ENCODE measurements at regions not wholly inside any gene's neighbourhood (a gene's known extent, or its start where the extent isn't known, plus 50 kb on each side); places are given as distances from the start of the nearest gene placed in this dataset.

DNA sequence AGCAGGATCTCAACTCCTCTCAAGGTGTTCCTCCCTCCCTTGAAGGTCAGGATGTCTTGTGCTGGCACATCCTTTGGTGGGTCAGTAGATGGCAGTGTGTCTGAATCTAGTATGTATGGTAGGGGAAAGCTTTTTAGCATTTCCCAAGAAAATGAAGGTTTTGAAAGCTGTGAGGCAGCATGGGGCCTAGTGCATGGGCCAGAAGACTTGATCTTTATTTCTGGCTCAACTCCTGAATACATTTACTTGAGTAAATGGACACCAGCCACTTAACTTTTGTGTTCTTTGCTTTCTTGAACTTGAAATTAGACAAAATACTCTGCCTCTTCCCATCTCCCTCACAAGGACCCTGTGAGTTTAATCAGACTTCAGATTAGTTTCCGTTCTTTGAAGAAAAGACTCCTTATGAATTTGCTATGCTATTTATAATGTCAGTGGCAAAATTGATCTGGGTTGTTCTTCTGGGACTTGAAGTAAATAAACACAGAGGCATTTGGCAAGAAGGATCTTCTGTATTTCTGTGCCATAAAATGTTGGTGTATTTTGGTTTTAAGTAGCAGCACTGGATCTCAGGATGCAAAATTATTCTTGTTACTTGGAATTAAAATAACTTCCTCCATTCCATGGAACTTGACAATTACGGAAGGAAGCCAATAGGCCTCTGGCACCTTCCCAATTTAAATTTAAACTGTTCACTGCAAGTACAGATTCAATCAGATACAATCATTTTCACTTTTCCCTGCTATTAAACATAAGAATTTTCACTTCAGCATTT, 288.8 kb downstream of the CASP12 start:
- H3K4me3 ChIP-seq, result no peak overlapping the region
- ATAC-seq (peak; percentile 76), DNase-seq (peak in 1 of 3 donors; percentile 19)
- no peaks in the 10 kb centered on the region for H3K9me3 ChIP-seq
- no peaks in the 10 kb centered on the region for H3K36me3 ChIP-seq (ENCODE audit: low read depth)
- H3K4me1 ChIP-seq (ENCODE audit: low read depth), result no peaks in the 10 kb centered on the region
- TF ChIP-seq, protein P1, sequence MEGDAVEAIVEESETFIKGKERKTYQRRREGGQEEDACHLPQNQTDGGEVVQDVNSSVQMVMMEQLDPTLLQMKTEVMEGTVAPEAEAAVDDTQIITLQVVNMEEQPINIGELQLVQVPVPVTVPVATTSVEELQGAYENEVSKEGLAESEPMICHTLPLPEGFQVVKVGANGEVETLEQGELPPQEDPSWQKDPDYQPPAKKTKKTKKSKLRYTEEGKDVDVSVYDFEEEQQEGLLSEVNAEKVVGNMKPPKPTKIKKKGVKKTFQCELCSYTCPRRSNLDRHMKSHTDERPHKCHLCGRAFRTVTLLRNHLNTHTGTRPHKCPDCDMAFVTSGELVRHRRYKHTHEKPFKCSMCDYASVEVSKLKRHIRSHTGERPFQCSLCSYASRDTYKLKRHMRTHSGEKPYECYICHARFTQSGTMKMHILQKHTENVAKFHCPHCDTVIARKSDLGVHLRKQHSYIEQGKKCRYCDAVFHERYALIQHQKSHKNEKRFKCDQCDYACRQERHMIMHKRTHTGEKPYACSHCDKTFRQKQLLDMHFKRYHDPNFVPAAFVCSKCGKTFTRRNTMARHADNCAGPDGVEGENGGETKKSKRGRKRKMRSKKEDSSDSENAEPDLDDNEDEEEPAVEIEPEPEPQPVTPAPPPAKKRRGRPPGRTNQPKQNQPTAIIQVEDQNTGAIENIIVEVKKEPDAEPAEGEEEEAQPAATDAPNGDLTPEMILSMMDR (IDR thresholded peaks at IDR 0.05), result no peak
- intact Hi-C loops (cut with DNase I, micrococcal nuclease), result no loop called here

DNA sequence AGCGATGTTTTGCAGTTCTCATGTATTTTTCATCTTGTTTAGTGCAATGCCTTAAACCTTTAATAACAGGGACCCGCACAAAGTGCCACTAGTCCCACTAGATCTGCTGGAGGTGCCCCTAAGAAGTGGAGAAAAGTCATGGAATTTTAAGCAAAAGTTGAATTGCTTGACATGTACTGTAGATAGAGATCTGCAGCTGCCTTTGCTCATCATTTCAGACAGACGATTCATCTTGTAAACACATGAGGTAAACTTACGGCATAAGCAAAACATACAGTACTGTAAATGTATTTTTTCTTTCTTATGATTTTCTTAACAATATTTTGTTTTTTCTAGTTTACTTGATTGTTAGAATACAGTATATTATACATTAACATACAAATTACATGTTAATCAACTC, 295.6 kb downstream of the CASP12 start:
- Histone ChIP-seq H3K4me1 (ENCODE audit: low read depth) (no peaks in the 10 kb centered on the region), H3K9me3 (no peaks in the 10 kb centered on the region), H3K36me3 (ENCODE audit: low read depth) (no peaks in the 10 kb centered on the region), H3K4me3 (no peak overlapping the region)
- no peak for DNase-seq
- TF ChIP-seq, protein P1 (IDR thresholded peaks at IDR 0.05), result no peak
- intact Hi-C loops (cut with DNase I, micrococcal nuclease), result no loop called here
- no peak for ATAC-seq

DNA sequence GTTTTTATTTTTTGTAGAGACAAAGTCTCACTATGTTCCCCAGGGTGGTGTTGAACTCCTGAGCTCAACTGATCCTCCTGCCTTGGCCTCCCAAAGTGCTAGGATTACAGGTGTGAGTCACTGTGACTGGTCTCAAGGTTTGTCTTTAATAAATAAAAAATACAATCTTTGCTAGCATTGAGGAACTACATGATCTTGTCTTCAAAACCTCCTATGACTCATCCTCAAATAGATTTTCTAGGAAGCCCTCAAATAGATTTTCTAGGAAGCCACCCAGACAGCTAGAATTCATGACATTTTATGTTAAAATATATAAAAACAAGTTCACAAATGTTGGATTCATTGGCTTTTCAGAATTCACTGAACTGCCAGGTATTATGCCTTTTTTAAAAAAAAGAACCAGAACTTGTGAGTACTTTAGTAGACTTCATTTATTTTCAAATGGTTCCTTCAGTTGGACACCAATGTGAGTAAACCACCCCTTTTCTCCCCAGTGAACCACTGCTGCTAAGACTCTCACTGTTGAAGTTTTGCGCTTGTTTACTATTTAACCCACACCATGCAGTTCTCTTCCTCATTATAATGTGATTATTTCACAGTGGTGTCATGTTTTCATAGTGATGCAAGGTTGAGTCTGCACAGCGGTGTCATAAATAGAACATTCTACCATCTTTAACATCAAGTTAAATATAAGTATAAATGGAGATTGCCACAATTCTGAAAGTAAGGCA, 303.9 kb downstream of the CASP12 start:
- DNase-seq (no peak), ATAC-seq (no peak)
- H3K4me3 ChIP-seq, result no peak overlapping the region
- TF ChIP-seq, protein P1 (IDR thresholded peaks at IDR 0.05), result no peak
- H3K4me1 ChIP-seq (ENCODE audit: low read depth), result no peaks in the 10 kb centered on the region
- no peaks in the 10 kb centered on the region for H3K36me3 ChIP-seq (ENCODE audit: low read depth)
- H3K9me3 ChIP-seq, result no peaks in the 10 kb centered on the region
- intact Hi-C loops (cut with DNase I, micrococcal nuclease), result no loop called here

DNA sequence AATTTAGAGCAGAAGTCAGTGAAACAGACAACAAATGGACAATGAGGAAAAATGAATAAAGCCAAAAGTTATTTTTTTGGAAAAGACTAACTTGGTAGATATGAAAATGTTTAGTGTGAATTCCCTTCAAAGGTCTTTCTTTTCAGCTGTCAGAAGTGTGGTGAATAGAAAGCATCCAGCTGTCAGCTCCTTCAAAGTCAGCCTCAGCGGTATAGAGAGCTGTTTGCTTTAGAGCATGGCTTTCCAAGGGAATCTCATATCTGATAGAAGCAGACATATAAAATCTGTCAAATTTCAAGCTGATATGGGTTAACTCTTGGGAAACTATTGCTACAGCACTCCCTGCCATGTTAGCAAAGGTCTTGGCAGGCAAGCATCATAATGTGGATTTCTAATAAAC, 309.3 kb downstream of the CASP12 start:
- no peaks in the 10 kb centered on the region for H3K4me1 ChIP-seq (ENCODE audit: low read depth)
- DNase-seq, result no peak
- ATAC-seq, result no peak
- intact Hi-C loops (cut with DNase I, micrococcal nuclease), result no loop called here
- no peaks in the 10 kb centered on the region for H3K36me3 ChIP-seq (ENCODE audit: low read depth)
- H3K4me3 ChIP-seq, result no peak overlapping the region
- no peaks in the 10 kb centered on the region for H3K9me3 ChIP-seq
- TF ChIP-seq, protein P1 (IDR thresholded peaks at IDR 0.05), result no peak

DNA sequence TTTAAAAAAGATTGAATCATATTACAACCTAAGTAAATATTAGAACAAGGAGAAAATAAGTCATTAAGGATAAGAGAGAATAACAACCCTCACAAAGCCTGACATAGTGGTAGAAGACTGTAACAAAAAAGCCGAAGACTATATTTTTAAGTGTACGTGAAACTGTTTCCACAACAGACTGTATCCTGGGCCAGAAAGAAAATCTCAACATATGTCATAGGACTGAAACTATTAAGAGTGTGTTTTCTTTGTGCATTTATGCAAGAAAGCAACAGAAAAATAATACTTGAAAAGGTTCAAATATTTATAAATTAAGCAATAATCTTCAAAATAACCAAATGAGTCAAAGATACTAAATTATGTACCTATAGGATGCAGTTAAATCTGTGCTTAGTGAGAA, 309.8 kb downstream of the CASP12 start:
- Histone ChIP-seq H3K4me1 (ENCODE audit: low read depth) (no peaks in the 10 kb centered on the region), H3K36me3 (ENCODE audit: low read depth) (no peaks in the 10 kb centered on the region), H3K4me3 (no peak overlapping the region), H3K9me3 (no peaks in the 10 kb centered on the region)
- intact Hi-C loops (cut with DNase I, micrococcal nuclease), result no loop called here
- no peak for ATAC-seq
- no peak for DNase-seq
- TF ChIP-seq, protein P1 (IDR thresholded peaks at IDR 0.05), result no peak

Measured in mucosa of descending colon (tissue), 3 donors.